Activated CD8-positive, alpha-beta memory T cell treated with anti-CD3 and anti-CD28 coated beads, Interleukin-2, amount 50 U/mL, for 48 hours (primary cell): ENCODE measurements at regions not wholly inside any gene's neighbourhood (a gene's known extent, or its start where the extent isn't known, plus 50 kb on each side); places are given as distances from the start of the nearest gene placed in this dataset.
"Not testable (repeated sequence)": the region's sequence is repeated elsewhere in the genome, so short reads cannot be mapped to it uniquely, and the experiment has no call there.

Experiments used
- DNase-seq: peaks from one replicate; pipeline ENCODE4 v3.0.0-alpha.2; 2020

DNA sequence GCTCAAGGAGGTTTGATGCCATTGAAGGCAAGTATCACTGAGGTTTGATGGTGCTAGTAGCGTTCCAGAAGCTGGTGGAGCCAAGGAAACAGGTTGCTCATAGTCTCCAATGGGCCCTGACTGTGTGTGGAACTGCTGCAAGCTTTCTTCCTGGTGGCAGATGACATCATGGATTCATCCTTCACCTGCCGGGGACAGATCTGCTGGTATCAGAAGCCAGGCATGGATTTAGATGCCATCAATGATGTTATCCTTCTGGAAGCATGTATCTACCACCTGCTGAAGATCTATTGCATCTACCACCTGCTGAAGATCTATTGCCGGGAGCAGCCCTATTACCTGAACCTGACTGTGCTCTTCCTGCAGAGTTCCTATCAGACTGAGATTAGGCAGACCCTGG is 734.4 kb downstream of the PLA2G4A start:
- DNase-seq, result no peak

DNA sequence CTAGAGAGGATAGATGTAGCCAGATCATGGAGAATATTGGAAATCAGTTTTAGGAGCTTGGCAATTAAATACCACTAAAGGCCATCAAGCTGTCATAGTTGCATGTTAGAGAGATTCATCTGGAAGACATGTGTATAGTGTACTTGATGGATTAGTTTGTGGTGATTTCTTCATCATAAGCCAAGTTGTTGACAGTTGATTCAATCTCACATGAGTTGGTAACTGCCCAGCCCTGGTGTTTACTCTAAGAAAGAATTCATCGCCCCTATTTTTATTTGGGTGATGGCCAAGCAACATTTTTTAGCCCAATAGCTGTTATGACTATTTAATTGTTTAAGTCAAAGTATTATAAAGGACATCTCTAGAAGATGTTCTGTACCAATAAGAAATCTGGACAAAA is 737.6 kb downstream of the PLA2G4A start:
- DNase-seq, result no peak

DNA sequence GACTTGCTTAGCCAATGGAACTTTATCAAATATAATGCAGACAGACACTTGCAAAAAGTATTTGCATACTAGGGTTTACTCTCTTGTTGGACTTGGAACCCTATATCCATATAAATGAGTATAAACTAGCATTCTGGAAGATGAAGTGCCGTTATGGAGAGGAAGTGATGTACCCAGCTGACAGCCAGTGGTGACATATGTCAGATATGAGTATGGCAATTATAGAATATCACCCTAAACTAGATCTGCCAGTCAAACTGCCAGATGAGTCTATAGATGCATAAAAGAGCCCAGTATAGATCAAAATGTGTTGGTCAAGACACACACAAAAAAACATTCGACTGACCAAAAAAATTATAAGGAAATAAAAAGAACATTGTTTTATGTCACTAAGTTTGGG is 739.3 kb downstream of the PLA2G4A start:
- DNase-seq, result no peak

DNA sequence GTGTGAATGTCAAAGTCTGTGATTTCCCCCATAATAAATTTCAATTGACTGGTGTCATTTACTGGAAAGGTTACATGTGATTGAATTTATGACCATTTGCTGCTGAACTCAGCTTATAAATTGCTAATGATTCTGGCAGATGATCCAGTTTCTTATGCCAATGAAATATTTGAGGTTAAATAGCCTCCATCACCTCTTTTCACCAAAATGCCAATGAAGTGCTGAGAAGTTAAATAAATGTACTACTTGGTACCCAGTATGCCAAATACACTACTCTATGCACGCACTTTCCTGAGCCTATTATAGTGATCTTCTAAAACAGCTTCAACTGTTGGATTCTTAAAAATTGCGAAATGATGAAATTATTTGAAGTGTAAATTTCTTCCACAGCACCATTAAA is 741.4 kb downstream of the PLA2G4A start:
- no peak for DNase-seq

DNA sequence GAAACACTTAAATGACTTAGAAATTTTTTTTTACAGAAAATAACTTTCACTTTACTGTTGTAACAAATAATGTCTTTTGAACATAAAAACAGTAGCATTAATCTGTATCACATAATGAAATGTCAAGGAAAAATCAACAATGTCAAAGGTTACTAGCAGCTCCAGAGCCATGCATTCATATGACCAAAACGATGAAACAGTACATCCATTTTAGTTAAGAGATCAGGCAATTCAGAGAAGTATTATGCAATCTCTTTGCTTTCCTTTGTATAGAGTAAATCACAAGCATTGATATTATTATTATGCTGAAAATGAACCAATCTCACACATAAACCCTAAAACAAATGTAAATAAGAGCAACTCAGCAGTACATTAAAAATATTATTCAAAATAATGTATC is 748.9 kb downstream of the PLA2G4A start:
- DNase-seq, result no peak

DNA sequence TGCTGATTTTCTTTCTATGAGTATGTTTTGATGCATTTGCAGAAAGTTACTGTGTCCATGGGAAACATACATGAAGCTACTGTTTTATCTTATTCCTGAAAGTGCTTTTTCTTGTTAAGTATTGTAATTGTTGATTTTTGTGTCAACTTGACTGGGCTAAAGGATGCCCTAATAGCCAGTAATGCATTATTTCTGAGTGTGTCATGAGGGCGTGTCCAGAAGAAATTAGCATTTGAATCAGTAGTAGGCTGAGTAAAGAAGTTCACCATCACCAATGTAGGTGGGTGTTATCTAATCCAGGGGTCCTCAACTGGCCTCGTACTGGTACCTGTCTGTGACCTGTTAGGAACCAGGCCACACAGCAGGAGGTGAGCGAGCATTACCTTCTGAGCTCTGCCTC is 760.2 kb downstream of the PLA2G4A start:
- DNase-seq, result no peak

DNA sequence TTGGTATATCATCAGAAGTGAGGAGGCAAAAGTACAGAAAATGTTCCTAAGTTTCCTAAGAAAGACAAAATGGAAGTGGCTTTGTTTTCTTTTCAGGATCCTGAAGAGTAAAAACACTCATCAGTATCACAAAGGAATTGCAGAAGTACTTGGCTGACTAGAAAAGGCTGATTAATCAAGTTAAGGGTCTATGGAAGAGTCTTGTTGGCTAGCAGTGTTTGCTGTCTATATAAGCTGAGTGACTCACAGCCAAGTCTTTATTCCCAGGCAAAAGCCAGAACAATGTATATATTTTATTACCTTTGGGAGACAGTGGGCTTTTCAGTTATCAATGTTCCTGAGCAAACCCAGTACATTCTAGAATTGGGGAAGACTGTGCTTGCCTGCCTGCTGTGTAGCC is 777.0 kb downstream of the PLA2G4A start:
- no peak for DNase-seq

DNA sequence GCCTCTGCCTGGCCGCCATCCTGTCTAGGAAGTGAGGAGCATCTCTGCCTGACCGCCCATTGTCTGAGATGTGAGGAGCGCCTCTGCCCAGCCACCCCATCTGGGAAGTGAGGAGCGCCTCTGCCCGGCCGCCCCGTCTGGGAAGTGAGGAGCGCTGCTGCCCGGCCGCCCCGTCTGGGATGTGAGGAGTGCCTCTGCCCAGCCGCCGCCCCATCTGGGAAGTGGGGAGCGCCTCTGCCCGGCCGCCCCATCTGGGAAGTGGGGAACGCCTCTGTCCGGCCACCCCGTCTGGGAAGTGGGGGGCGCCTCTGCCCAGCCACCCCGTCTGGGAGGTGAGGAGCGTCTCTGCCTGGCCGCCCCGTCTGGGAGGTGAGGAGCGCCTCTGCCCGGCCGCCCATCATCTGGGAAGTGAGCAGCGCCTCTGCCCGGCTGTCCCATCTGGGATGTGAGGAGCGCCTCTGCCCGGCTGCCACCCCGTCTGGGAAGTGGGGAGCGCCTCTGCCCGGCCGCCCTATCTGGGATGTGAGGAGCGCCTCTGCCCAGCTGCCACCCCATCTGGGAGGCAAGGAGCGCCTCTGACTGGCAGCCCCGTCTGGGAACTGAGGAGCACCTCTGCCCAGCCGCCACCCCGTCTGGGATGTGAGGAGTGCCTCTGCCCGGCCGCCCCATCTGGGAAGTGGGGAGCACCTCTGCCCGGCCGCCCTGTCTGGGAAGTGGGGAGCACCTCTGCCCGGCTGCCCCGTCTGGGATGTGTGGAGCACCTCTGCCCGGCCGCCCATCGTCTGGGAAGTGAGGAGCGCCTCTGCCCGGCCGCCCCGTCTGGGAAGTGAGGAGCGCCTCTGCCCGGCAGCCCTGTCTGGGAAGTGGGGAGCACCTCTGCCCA is 787.3 kb downstream of the PLA2G4A start:
- DNase-seq, result not testable (repeated sequence)

DNA sequence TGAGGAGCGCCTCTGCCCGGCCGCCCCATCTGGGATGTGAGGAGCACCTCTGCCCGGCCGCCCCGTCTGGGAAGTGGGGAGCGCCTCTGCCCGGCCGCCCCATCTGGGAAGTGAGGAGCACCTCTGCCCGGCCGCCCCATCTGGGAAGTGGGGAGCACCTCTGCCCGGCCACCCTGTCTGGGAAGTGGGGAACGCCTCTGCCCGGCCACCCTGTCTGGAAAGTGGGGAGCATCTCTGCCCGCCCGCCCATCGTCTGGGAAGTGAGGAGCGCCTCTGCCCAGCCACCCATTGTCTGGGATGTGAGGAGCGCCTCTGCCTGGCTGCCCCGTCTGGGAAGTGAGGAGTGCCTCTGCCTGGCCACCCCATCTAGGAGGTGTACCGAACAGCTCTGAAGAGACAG is 788.1 kb downstream of the PLA2G4A start:
- not testable (repeated sequence) for DNase-seq

DNA sequence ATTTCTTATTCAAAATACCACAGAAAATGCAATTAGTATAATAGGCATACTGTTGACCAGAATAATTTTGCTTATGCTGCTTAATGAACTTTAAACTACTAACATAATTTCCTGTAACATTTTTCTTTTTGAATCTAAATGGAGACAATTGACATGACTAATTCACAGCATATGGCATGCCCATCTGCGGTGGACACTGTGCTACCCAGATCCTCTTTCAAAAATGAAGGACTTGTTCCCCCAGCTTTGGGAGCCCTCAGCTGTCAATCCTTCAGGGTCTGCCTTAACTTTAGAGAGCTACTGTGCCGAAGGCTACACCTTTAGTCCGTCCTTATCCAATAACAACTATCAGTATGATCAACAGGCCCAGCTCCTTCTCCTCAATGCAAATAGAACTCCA is 789.0 kb downstream of the PLA2G4A start:
- no peak for DNase-seq

DNA sequence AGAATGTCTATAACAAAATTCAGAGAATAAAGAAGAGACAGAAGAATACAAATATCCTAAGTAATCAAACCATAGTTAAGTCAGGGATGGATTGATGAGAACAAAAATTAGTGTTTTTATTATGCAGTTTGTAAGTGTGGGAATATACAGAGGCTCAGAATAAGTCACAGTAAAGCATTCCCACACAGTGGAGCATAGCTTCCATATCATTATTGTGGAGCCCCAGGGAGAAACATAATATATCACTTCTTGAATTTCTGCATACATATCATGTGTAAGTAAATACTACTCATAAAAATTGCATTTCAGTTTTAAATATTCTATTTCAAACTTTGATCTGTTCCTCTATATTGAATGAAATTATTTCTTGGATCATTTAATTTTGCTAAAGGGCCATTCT is 790.4 kb downstream of the PLA2G4A start:
- DNase-seq, result no peak

DNA sequence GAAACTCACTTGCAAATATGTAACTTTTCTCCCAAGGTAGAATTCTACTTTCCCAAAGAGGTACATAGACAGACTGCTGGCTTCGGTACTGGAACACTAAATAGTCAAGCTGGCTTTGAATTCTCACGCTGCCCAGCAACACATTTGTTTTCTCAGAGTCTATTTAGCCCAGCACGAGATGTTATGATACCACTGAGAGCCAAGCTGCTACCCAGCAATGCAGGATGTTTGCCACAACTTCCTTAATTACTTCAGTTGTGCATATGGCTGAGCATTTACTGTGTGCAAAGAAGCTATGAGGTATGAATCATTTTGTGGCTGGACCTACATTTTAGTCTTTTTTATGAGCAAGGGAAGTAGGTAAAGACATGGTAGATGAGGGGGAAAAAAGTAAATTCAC is 793.2 kb downstream of the PLA2G4A start:
- DNase-seq, result no peak

DNA sequence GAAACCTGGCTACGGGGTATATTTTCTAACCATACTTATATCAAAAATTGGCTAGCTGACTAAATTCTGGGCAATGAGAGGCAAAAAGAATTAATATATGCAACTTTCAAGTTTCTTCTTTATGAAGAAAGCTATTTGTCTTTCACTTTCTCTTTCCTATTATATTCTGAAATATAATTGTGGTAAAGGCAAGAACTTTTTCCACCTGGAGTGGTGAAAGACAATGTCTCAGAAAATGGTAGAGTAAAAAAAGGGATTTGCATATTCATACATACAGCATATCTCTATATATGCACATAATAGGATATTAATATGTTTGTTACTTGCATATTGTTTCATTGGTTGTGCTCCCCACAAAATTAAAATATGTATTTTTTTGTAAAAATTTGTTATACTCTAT is 793.8 kb downstream of the PLA2G4A start:
- DNase-seq, result no peak

DNA sequence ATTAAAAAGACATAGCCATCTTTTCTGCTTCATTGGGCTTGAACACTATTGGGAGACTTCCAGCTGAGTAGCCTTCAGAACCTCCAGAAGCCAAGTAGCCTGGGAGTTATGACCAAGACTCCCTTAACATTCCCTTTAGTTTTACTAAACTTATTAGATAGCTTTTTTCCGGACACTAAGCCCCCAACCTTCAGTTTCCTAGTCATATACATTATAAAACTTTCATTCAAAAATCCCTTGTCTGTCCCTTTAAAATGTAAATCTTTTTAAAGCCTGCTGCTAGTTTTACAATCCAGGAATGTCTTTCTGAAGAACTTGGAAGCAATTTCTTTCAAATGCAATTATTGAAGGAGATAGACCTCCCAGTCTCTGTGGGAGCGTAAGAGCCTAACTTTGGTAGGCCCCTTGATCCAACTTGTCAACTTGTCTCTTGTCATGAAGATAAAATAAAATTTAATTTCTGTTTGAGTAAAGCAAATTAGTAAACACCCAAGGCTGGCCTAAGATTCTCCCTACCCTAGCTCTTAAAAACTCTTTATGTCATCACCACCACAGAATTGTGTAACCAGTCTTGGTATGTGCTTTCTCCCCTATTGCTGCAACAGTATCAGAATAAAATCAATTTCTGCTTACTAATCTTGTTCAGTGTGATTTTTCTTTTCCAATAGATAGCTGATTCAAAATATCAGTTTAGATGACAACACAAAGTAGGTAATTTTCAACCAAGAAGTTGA is 796.2 kb downstream of the PLA2G4A start:
- no peak for DNase-seq

DNA sequence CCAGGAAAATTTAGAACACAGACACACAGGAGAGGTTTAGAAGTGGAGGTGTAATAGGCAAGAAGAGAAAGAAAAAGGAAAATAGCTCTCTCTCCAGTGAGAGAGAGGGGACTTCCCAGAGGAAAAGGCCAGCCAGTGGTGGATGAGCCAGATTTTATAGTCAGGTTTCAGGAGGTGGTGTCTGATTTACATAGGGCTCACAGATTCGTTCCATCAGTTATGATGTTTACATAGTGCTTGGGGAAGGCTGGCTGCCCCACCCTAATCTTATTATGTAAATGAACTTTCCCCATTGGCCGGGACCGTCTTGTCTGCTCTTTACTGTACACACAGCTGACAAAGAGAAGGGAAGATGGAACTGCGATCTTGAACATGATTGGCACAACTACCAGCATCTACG is 797.3 kb downstream of the PLA2G4A start:
- DNase-seq, result no peak

DNA sequence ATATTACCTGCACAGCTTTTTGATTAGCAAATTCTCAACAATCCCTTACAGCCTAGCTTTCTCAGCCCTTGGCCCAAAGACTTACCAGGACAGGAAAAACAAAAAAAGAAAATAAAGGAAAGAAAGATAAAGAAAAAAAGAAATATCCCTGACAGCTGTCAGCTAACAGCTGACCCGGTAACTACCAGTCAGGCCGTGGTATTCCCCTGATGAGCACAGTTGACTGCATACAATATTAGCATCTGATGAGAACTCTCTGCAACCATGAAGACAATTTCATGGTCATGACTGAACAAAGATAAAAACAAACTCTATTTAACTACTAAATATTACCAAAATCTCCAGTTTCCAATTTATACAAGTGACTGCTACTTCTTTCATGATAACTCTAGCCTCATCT is 798.8 kb downstream of the PLA2G4A start:
- DNase-seq, result no peak

DNA sequence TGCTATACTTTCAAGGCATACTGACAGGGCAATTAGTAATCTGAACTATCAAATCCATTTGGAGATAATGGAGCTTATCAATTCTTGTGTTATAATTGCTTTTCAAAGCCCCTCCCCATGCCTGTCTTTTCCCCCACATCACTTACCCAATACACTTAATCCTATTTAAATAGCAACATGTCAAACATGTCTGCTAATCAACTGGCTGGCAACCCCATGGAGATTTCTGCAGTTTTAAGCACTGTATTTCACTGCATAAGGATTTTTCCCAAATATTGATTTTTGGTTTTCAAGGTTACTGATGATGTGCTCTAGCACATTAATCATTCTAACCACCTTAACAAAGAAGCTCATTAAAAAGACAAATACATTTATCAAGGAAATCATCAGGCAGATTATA is 800.3 kb downstream of the PLA2G4A start:
- DNase-seq, result no peak

DNA sequence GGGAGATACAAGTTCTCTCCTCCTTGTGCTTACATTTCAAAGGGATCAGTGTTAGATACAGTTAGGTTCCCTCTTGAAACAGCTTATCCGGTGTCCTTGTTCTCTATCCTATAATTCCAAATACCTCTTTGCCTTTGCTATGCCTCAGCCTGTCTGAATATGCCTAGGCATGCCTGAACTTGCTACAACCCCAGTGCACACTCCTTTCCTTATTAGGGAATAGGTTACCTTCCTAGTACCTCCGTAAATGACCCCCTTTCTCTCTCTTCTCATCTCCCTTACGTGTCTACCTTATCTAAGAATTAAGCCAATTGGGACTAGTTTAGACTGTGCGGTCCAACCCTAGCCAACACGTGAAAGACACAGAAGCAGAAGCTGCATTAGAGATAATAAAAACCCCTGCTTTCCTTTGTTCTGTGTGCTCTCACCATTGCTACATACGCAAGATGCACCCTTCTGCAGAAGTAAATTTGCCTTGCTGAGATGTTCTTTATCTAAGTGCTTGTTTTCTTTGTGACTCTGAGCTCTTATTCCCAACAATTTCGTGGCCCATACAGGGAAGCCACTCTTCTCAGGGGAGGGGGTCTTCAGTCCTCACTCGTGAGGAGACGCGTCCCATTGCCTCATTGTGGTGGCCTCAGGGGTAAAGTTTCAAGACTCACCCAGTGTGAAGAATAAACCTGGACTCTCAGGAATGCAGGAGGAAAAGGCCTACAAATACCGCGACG is 802.1 kb downstream of the PLA2G4A start:
- DNase-seq, result no peak

DNA sequence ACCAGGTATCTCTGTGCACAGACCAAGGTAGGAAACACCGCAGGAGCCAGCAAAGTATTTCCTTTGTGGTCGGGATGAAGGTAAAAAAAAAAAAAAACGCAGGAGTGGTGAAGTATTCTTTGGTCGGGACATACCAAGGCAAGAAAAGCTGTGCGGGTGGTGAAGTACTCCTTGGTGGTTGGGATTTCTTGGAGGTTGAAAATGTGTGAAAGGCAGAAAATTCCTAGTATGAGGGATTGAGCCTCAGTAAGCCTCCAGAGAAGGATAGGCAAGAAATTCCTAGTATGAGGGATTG is 802.6 kb downstream of the PLA2G4A start:
- DNase-seq, result no peak

DNA sequence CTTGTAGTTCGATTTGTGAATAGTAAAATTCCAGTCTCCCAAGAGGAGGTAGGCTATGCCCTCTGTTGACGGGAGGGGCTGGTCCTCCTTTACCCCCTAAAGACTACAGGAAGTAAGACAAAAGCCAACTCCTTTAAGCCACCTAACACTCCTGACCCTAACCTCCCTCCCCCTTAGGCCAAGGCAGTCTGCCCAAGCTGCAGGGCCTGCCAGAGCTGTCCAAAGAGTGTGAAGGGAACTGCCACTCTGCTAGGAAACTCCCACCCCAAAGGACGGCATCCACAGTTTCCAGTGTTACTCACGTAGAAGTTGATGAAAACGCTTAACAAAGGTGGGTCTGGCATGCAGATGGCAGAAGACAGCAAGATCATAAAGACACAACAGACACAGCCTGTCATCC is 803.2 kb downstream of the PLA2G4A start:
- no peak for DNase-seq

DNA sequence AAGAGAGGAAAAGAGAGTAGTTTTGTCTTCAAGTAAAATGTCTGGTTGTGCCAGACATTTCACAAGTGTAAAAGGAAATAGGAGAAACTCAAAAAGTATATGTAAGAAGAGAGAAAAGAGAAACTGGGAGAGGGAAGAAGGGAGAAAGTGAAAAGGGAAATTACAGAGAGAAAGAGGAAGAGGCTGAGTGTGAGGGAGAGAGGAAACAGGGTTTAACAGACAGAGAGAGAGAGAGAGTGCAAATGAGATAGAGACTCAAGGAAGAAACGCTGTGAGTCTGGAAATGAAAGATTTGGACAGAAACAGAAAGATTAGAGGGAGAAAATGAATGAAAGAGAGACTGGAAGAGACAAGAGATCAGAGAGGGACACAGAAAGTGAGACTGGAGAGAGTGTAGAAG is 806.2 kb downstream of the PLA2G4A start:
- no peak for DNase-seq

DNA sequence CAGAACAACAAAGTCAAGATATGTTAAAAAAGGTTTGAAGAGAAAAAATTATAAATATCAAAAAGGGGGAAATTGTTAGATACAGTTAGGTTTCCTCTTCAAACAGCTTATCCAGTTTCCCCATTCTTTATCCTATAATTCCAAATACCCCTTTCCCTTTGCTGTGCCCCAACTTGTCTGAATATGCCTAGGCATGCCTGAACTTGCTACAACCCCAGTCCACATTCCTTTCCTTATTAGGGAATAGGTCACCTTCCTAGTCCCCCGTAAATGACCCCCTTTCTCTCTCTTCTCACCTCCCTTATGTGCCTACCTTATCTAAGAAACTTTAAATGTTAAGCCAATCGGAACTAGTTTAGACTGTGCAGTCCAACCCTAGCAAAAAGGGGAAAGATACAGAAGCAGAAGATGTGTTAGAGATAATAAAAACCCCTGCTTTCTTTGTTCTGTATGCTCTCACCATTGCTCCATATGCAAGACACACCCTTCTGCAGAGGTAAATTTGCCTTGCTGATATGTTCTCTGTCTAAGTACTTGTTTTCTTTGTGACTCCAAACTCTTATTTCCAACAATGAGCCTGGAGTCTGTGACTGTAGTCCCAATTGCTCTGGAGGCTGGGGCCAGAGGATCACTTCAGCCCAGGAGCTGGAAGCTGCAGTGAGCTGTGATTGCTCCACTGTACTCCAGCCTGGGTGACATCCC is 810.1 kb downstream of the PLA2G4A start:
- no peak for DNase-seq

DNA sequence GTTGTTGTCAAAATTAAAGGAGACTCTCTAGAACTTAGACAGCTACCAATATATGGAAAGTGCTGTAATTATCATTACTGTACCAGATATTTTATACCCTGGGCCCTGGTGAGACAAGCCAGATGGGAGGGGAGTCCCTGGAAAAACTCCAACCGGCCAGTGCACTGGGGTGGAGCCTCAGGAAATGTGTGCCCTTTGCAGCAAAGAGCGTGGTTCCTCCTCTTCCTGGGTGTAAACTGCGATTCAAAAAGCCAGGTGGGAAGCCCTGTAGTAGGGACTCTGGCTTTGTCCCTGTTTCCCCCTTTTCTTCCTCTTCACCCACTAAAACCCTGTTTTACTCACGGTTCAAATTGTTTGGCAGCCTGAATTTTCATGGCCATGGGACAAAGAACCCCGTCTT is 812.3 kb downstream of the PLA2G4A start:
- no peak for DNase-seq
